MM.1S (cell line): ENCODE measurements at regions not wholly inside any gene's neighbourhood (a gene's known extent, or its start where the extent isn't known, plus 50 kb on each side); places are given as distances from the start of the nearest gene placed in this dataset.

Source experiments
- DNase-seq: peaks from one replicate; pipeline ENCODE4 v3.0.0-alpha.2; 2015
- H2AFZ ChIP-seq: fragments of 300-600 bp; sonication (generic); 2 replicates; pipeline ENCODE4 v1.6.0; 2016; ENCODE audit warnings: antibody characterized with exemption, low read length
- H3F3A ChIP-seq: fragments of 300-600 bp; sonication (generic); 2 replicates; pipeline ENCODE4 v1.6.1; 2016; ENCODE audit warnings: mild to moderate bottlenecking, antibody characterized with exemption, low read length, moderate library complexity, mixed read lengths; ENCODE audit not compliant: insufficient read depth
- H3K27ac ChIP-seq: fragments of 300-600 bp; sonication (generic); 2 replicates; pipeline ENCODE4 v1.5.1; 2016; ENCODE audit warnings: mild to moderate bottlenecking, low read length
- H3K27me3 ChIP-seq: fragments of 300-600 bp; sonication (generic); replicated peaks from 2 replicates; pipeline ENCODE4 v1.6.0; 2016; ENCODE audit warnings: low read length; ENCODE audit not compliant: insufficient read depth
- H3K36me3 ChIP-seq: fragments of 300-600 bp; sonication (generic); replicated peaks from 2 replicates; pipeline ENCODE4 v1.6.1; 2016; ENCODE audit warnings: mild to moderate bottlenecking, low read length, mixed read lengths; ENCODE audit not compliant: insufficient read depth
- H3K4me1 ChIP-seq: fragments of 300-600 bp; sonication (generic); 2 replicates; pipeline ENCODE4 v1.6.1; 2016; ENCODE audit warnings: low read length, mixed read lengths
- H3K4me2 ChIP-seq: fragments of 300-600 bp; sonication (generic); 2 replicates; pipeline ENCODE4 v1.6.0; 2016; ENCODE audit warnings: low read depth, low read length
- H3K4me3 ChIP-seq: fragments of 300-600 bp; sonication (generic); 2 replicates; pipeline ENCODE4 v1.5.1; 2016; ENCODE audit warnings: low read length, mixed read lengths
- H3K79me2 ChIP-seq: fragments of 300-600 bp; sonication (generic); 2 replicates; pipeline ENCODE4 v1.6.1; 2016; ENCODE audit warnings: mixed run types, low read length, mixed read lengths
- H3K9ac ChIP-seq: fragments of 300-600 bp; sonication (generic); 2 replicates; pipeline ENCODE4 v1.6.1; 2016; ENCODE audit warnings: low read length, mixed read lengths
- H3K9me2 ChIP-seq: fragments of 300-600 bp; sonication (generic); replicated peaks from 2 replicates; pipeline ENCODE4 v1.6.1; 2016; ENCODE audit warnings: mild to moderate bottlenecking, low read length, mixed read lengths; ENCODE audit not compliant: insufficient read depth
- H3K9me3 ChIP-seq: fragments of 300-600 bp; sonication (generic); replicated peaks from 2 replicates; pipeline ENCODE4 v1.6.1; 2016; ENCODE audit warnings: mild to moderate bottlenecking, low read length, mixed read lengths; ENCODE audit not compliant: insufficient read depth
- H4K20me1 ChIP-seq: fragments of 300-600 bp; sonication (generic); 2 replicates; pipeline ENCODE4 v1.6.1; 2016; ENCODE audit warnings: mild to moderate bottlenecking, low read length, moderate library complexity, mixed read lengths; ENCODE audit not compliant: insufficient read depth
- EZH2 ChIP-seq: fragments of 300-600 bp; sonication (generic); optimal IDR thresholded peaks from 2 replicates; pipeline ENCODE3; 2017; ENCODE audit warnings: low read depth, mild to moderate bottlenecking, antibody characterized with exemption, low read length, mixed read lengths
- EZH2phosphoT487 ChIP-seq: fragments of 300-600 bp; sonication (generic); IDR thresholded peaks from 2 replicates; pipeline ENCODE4 v1.6.1; 2018; ENCODE audit warnings: antibody characterized with exemption, low read length
- TF ChIP-seq, protein P1 (sequence below): fragments of 300-600 bp; sonication (generic); IDR thresholded peaks from 2 replicates; pipeline ENCODE4 v1.5.1; 2016; ENCODE audit warnings: antibody characterized with exemption, low read length, mixed read lengths

- Histone ChIP-seq H3K4me3 (no peak overlapping the region), H3K36me3 (no peaks in the 10 kb centered on the region), H2AFZ (no peak overlapping the region), H3K9me3 (no peaks in the 10 kb centered on the region), H3K4me1 (no peaks in the 10 kb centered on the region), H3K4me2 (no peak overlapping the region), H3K79me2 (no peaks in the 10 kb centered on the region), H3K27ac (no peak overlapping the region), H3K27me3 (no peaks in the 10 kb centered on the region), H3F3A (no peaks in the 10 kb centered on the region), H3K9ac (no peak overlapping the region), H3K9me2 (no peaks in the 10 kb centered on the region), H4K20me1 (no peaks in the 10 kb centered on the region)
- TF ChIP-seq, protein P1, sequence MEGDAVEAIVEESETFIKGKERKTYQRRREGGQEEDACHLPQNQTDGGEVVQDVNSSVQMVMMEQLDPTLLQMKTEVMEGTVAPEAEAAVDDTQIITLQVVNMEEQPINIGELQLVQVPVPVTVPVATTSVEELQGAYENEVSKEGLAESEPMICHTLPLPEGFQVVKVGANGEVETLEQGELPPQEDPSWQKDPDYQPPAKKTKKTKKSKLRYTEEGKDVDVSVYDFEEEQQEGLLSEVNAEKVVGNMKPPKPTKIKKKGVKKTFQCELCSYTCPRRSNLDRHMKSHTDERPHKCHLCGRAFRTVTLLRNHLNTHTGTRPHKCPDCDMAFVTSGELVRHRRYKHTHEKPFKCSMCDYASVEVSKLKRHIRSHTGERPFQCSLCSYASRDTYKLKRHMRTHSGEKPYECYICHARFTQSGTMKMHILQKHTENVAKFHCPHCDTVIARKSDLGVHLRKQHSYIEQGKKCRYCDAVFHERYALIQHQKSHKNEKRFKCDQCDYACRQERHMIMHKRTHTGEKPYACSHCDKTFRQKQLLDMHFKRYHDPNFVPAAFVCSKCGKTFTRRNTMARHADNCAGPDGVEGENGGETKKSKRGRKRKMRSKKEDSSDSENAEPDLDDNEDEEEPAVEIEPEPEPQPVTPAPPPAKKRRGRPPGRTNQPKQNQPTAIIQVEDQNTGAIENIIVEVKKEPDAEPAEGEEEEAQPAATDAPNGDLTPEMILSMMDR, result no peak
- TF ChIP-seq EZH2phosphoT487 (no peak), EZH2 (no peak)
- DNase-seq, result no peak
Observed at GRCh38 chr5:103362211-103362610, 103.6 kb downstream of the MACIR start.

DNA sequence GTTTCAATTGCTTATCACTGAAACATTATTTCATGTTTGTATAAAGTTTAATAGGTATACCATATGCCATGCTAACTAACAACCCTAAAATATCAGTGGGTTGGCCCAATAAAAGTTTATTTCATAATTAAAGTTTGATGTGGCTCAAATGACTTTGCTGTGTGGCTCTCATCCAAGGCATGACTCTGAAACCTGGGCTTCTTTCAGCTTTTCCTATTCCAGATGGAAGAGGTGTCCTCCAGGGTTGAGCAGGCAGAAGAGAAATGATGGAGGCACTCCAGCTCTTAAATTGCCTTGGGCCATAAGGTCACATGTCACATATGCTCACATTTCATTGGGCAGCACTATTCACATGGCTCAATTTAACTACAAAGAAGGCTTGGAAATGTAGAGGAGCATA, 101.9 kb downstream of the MACIR start:
- Histone ChIP-seq H3K27ac (no peak overlapping the region), H3F3A (no peaks in the 10 kb centered on the region)

DNA sequence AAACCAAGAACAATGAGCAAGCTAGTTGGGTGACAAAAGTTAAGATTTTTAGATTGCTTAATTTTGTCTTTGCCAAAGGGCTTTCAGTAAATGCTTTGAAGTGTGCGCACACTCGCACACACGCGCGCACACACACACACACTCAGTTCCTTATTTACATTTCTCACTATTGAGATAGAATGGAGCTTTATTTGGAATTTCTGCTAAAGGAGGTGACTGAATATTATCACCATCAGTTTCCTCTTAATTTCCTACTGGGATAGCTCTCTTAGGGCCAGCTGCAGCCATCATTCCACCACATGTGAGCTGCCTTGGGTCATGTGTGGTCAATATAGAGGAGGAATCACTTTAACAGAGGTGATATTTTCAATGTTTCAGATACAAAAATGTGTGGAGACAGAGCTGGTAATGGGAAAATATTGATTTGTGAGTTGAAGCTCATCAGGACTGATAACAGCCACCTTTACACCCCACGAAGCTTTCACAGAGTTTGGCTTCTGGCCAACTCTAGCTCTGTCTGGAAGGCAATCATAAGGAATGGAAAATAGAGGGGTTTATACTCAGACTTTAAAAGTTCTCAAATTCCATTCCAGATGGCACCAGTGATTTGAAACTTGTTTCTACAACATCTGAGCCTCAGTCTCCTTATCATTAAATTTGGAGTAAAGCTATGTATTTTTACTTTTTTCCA, 99.9 kb downstream of the MACIR start:
- no peaks in the 10 kb centered on the region for H4K20me1 ChIP-seq
- H3K4me1 ChIP-seq, result 0 out of 2 replicates have a peak, but pooled peaks cover 2% of the 10 kb centered on the region
- H3K27me3 ChIP-seq, result no peaks in the 10 kb centered on the region
- no peaks in the 10 kb centered on the region for H3K9me2 ChIP-seq
- no peak overlapping the region for H2AFZ ChIP-seq
- H3F3A ChIP-seq, result no peaks in the 10 kb centered on the region
- no peak for TF ChIP-seq EZH2phosphoT487
- no peak for TF ChIP-seq EZH2
- TF ChIP-seq, protein P1, result no peak
- no peak for DNase-seq
- no peaks in the 10 kb centered on the region for H3K79me2 ChIP-seq
- no peaks in the 10 kb centered on the region for H3K36me3 ChIP-seq
- no peak overlapping the region for H3K4me2 ChIP-seq
- H3K9me3 ChIP-seq, result no peaks in the 10 kb centered on the region
- no peak overlapping the region for H3K27ac ChIP-seq
- H3K4me3 ChIP-seq, result no peak overlapping the region
- no peak overlapping the region for H3K9ac ChIP-seq

More for the DNA sequence above, 101.9 kb downstream of the MACIR start:
- no peak overlapping the region for H3K4me2 ChIP-seq
- no peak for DNase-seq
- no peaks in the 10 kb centered on the region for H3K27me3 ChIP-seq
- H3K79me2 ChIP-seq, result no peaks in the 10 kb centered on the region
- H3K36me3 ChIP-seq, result no peaks in the 10 kb centered on the region
- no peak overlapping the region for H3K4me3 ChIP-seq
- no peaks in the 10 kb centered on the region for H4K20me1 ChIP-seq
- H2AFZ ChIP-seq, result no peak overlapping the region
- H3K4me1 ChIP-seq, result 0 out of 2 replicates have a peak, but pooled peaks cover 2% of the 10 kb centered on the region
- no peaks in the 10 kb centered on the region for H3K9me3 ChIP-seq
- TF ChIP-seq, protein P1, result no peak
- TF ChIP-seq EZH2phosphoT487 (no peak), EZH2 (no peak)
- H3K9me2 ChIP-seq, result no peaks in the 10 kb centered on the region
- H3K9ac ChIP-seq, result no peak overlapping the region
